HCT116 (cell line): ENCODE measurements at regions not wholly inside any gene's neighbourhood (a gene's known extent, or its start where the extent isn't known, plus 50 kb on each side); places are given as distances from the start of the nearest gene placed in this dataset.

Source experiments
- ATAC-seq: fragments of 200-7000 bp; cut with Tn5 transposase; 2 replicates; pipeline ENCODE4 v1.9.1; 2020; ENCODE audit warnings: mild to moderate bottlenecking, moderate library complexity
- BruUV-seq: library from RNA; stranded (reverse); fragments of 400-500 nt; replicated peaks from 2 replicates; lab custom pipeline; 2021; lab: Mats Ljungman, UMichigan
- CTCF ChIA-PET: fragments of 300-600 bp; sonication (Branson Sonifier 250); formaldehyde crosslinking; loops from one replicate; lab custom pipeline; 2021; ENCODE audit warnings: antibody characterized with exemption; lab: Charles Lee
- POLR2A ChIA-PET: fragments of 300-600, 350-600 bp; sonication (Branson Sonifier 250); formaldehyde crosslinking; loops from one replicate; lab custom pipeline; 2021; ENCODE audit warnings: antibody characterized with exemption; lab: Charles Lee
- RAD21 ChIA-PET, 2 experiments: fragments of 300-600 bp; sonication (Branson Sonifier 250); formaldehyde crosslinking; loops; one replicate each; lab custom pipeline; 2023; ENCODE audit warnings: low total read pairs in 2 of 2; ENCODE audit not compliant: uncharacterized antibody in 2 of 2, unreplicated experiment in 2 of 2, low non-redundant PET in 1 of 2; lab: Charles Lee
- DNase-seq: peaks from one replicate; pipeline ENCODE4 v3.0.0-alpha.2; 2010; ENCODE audit warnings: low read depth, low spot score
- H2AFZ ChIP-seq: fragments of 200-600 bp; shearing (Covaris generic), sonication (generic); 2 replicates; pipeline ENCODE4 v1.6.1; 2017; ENCODE audit warnings: low read depth, mixed run types, mixed read lengths, antibody characterized with exemption, low read length; ENCODE audit not compliant: poor library complexity, severe bottlenecking
- H3K27ac ChIP-seq: 2 replicates; pipeline ENCODE4 v1.5.1; 2012; ENCODE audit warnings: low read depth, low read length
- H3K27me3 ChIP-seq: fragments of 200-600 bp; sonication (generic); 2 replicates; pipeline ENCODE4 v1.6.1; 2016; ENCODE audit warnings: mixed run types, low read length, mixed read lengths; ENCODE audit not compliant: insufficient read depth
- H3K36me3 ChIP-seq, 2 experiments: fragments of 200-500 bp in 1 of 2; fragments of 200-600 bp in 1 of 2; sonication (Bioruptor generic) in 1 of 2; sonication (generic) in 1 of 2; 2 replicates each; pipeline versions ENCODE4 v1.5.1 to v1.6.1; 2014 to 2016; ENCODE audit warnings: low read length in 2 of 2, inconsistent platforms in 1 of 2, mixed read lengths in 1 of 2, mixed run types in 1 of 2; ENCODE audit not compliant: insufficient read depth in 2 of 2, control insufficient read depth in 1 of 2
- H3K4me1 ChIP-seq, 2 experiments: fragments of 200-600 bp in 1 of 2; sonication (generic) in 1 of 2; 2 replicates each; pipeline versions ENCODE4 v1.5.1 to v1.6.1; 2012 to 2017; ENCODE audit warnings: low read length in 2 of 2, inconsistent platforms in 1 of 2, mild to moderate bottlenecking in 1 of 2, mixed read lengths in 1 of 2, mixed run types in 1 of 2, moderate library complexity in 1 of 2; ENCODE audit not compliant: insufficient read depth in 2 of 2, control insufficient read depth in 1 of 2
- H3K4me2 ChIP-seq: fragments of 200-600 bp; sonication (generic); 2 replicates; pipeline ENCODE4 v1.6.1; 2017; ENCODE audit warnings: mixed run types, low read length, mixed read lengths
- H3K4me3 ChIP-seq, 2 experiments: fragments of 200-600 bp in 1 of 2; sonication (generic) in 1 of 2; replicated peaks in 1 of 2; 2 replicates each; pipeline ENCODE4 v1.5.1; 2011 to 2016; ENCODE audit warnings: low read length in 2 of 2, control low read depth in 1 of 2, low read depth in 1 of 2, mild to moderate bottlenecking in 1 of 2, mixed read lengths in 1 of 2, mixed run types in 1 of 2
- H3K79me2 ChIP-seq: fragments of 200-600 bp; sonication (generic); 2 replicates; pipeline ENCODE4 v1.6.1; 2017; ENCODE audit warnings: mild to moderate bottlenecking, mixed run types, low read length, moderate library complexity, mixed read lengths; ENCODE audit not compliant: insufficient read depth
- H3K9ac ChIP-seq: fragments of 200-600 bp; sonication (generic); 2 replicates; pipeline ENCODE4 v1.6.1; 2016; ENCODE audit warnings: low read length, mixed read lengths
- H3K9me2 ChIP-seq: fragments of 200-600 bp; sonication (generic), shearing (Covaris generic); 2 replicates; pipeline ENCODE4 v1.6.1; 2017; ENCODE audit warnings: mixed run types, mild to moderate bottlenecking, moderate library complexity; ENCODE audit not compliant: insufficient read depth
- H3K9me3 ChIP-seq, 2 experiments: fragments of 200-500 bp in 1 of 2; fragments of 200-600 bp in 1 of 2; sonication (Bioruptor generic) in 1 of 2; sonication (generic) in 1 of 2; 2 replicates each; pipeline ENCODE4 v1.6.1; 2014 to 2017; ENCODE audit warnings: low read length in 2 of 2, mixed read lengths in 2 of 2, inconsistent platforms in 1 of 2, low read depth in 1 of 2, mild to moderate bottlenecking in 1 of 2, mixed run types in 1 of 2, moderate library complexity in 1 of 2; ENCODE audit not compliant: control insufficient read depth in 1 of 2, insufficient read depth in 1 of 2
- H4K20me1 ChIP-seq: fragments of 200-600 bp; sonication (generic), shearing (Covaris generic); 2 replicates; pipeline ENCODE4 v1.6.1; 2017; ENCODE audit warnings: mixed run types, mild to moderate bottlenecking, moderate library complexity; ENCODE audit not compliant: insufficient read depth
- ATF3 ChIP-seq: IDR thresholded peaks from 2 replicates; pipeline ENCODE4 v1.6.1; 2012
- CEBPB ChIP-seq: IDR thresholded peaks from 2 replicates; pipeline ENCODE4 v1.6.1; 2012; ENCODE audit warnings: low read depth
- CTCF ChIP-seq, 3 experiments: fragments of 200-600 bp in 1 of 3; sonication (generic) in 1 of 3; IDR thresholded peaks in 2 of 3; conservative IDR thresholded peaks in 1 of 3; 2 replicates each; pipeline ENCODE4 v1.5.1; 2012 to 2017; ENCODE audit warnings: low read depth in 2 of 3, low read length in 2 of 3, antibody characterized with exemption in 1 of 3, borderline replicate concordance in 1 of 3, control low read depth in 1 of 3, mild to moderate bottlenecking in 1 of 3, mixed read lengths in 1 of 3, mixed run types in 1 of 3, moderate library complexity in 1 of 3; ENCODE audit not compliant: insufficient read depth in 1 of 3
- EGR1 ChIP-seq: IDR thresholded peaks from 2 replicates; pipeline ENCODE4 v1.6.1; 2012; ENCODE audit warnings: low read depth
- ELF1 ChIP-seq: IDR thresholded peaks from 2 replicates; pipeline ENCODE4 v1.6.1; 2012; ENCODE audit warnings: low read depth, borderline replicate concordance
- EZH2 ChIP-seq: fragments of 200-600 bp; sonication (generic); IDR thresholded peaks from 2 replicates; pipeline ENCODE4 v1.6.1; 2017; ENCODE audit warnings: antibody characterized with exemption, mixed run types
- FOSL1 ChIP-seq: IDR thresholded peaks from 2 replicates; pipeline ENCODE4 v1.6.1; 2012; ENCODE audit warnings: low read depth
- JUND ChIP-seq: IDR thresholded peaks from 2 replicates; pipeline ENCODE4 v1.6.1; 2012
- MAX ChIP-seq: IDR thresholded peaks from 2 replicates; pipeline ENCODE4 v1.6.1; 2012
- POLR2A ChIP-seq: IDR thresholded peaks from 2 replicates; pipeline ENCODE4 v1.7.0; 2011; ENCODE audit warnings: borderline replicate concordance; ENCODE audit not compliant: insufficient read depth, insufficient read length; ENCODE audit errors: extremely low read depth
- REST ChIP-seq: IDR thresholded peaks from 2 replicates; pipeline ENCODE4 v1.6.1; 2012; ENCODE audit warnings: low read depth
- SIN3A ChIP-seq: IDR thresholded peaks from 2 replicates; pipeline ENCODE4 v1.6.1; 2012; ENCODE audit warnings: low read depth
- SP1 ChIP-seq: IDR thresholded peaks from 2 replicates; pipeline ENCODE4 v1.6.1; 2012; ENCODE audit warnings: low read depth
- SRF ChIP-seq: IDR thresholded peaks from 2 replicates; pipeline ENCODE4 v1.6.1; 2012; ENCODE audit warnings: low read depth
- YY1 ChIP-seq: IDR thresholded peaks from 2 replicates; pipeline ENCODE4 v1.6.1; 2011; ENCODE audit warnings: low read length, low read depth, moderate library complexity, mild to moderate bottlenecking; ENCODE audit not compliant: insufficient replicate concordance; ENCODE audit errors: extremely low read depth
- ZBTB33 ChIP-seq: IDR thresholded peaks from 2 replicates; pipeline ENCODE4 v1.6.1; 2011; ENCODE audit warnings: mild to moderate bottlenecking, low read length, moderate library complexity; ENCODE audit not compliant: insufficient replicate concordance; ENCODE audit errors: extremely low read depth
- ZNF274 ChIP-seq: fragments of 200-500 bp; sonication (Bioruptor generic); IDR thresholded peaks from 2 replicates; pipeline ENCODE4 v1.6.1; 2014; ENCODE audit warnings: mild to moderate bottlenecking, low read depth, low read length, inconsistent platforms
- intact Hi-C: fragments of 100-400 bp; cut with micrococcal nuclease; formaldehyde crosslinking; loops from 2 replicates; pipeline ENCODE4 v1.10.0; 2022

- RAD21 ChIA-PET, result no interaction called here
- intact Hi-C loops, result no loop called here
- no peak overlapping the region for H2AFZ ChIP-seq
- H3K9me2 ChIP-seq, result no peaks in the 10 kb centered on the region
- no peak for ATAC-seq
- H3K4me2 ChIP-seq, result no peak overlapping the region
- no peaks in the 10 kb centered on the region for H3K9me3 ChIP-seq
- no peak for DNase-seq
- no TSS peak for BruUV-seq
- no peak overlapping the region for H3K9ac ChIP-seq
- H3K36me3 ChIP-seq, result no peaks in the 10 kb centered on the region
- H3K27ac ChIP-seq, result no peak overlapping the region
- H3K4me3 ChIP-seq, result no peak overlapping the region
- CTCF ChIA-PET, result no interaction called here
- 0 out of 4 replicates have a peak, but pooled peaks cover 0 to 6% of the 10 kb centered on the region in 2 experiments for H3K4me1 ChIP-seq
- no peak for TF ChIP-seq ELF1
- TF ChIP-seq MAX, result no peak
- no peak for TF ChIP-seq CEBPB
- no peak for TF ChIP-seq JUND
- TF ChIP-seq SP1, result no peak
- TF ChIP-seq SRF, result no peak
- TF ChIP-seq REST, result no peak
- no peak for TF ChIP-seq FOSL1
- TF ChIP-seq EZH2, result no peak
- TF ChIP-seq ZBTB33, result no peak
- TF ChIP-seq EGR1, result no peak
- TF ChIP-seq YY1, result no peak
- TF ChIP-seq ZNF274, result no peak
- TF ChIP-seq SIN3A, result no peak
- TF ChIP-seq ATF3, result no peak
- no peak for TF ChIP-seq CTCF (IDR thresholded peaks at IDR 0.05 in 2 of 3, conservative IDR thresholded peaks at IDR 0.05 in 1 of 3; ENCODE audit: borderline replicate concordance in 1 of 3, insufficient read depth in 1 of 3, low read depth in 2 of 3, low read length in 2 of 3)
- TF ChIP-seq POLR2A, result no peak
- no peaks in the 10 kb centered on the region for H3K79me2 ChIP-seq
- POLR2A ChIA-PET, result interaction anchor here (0.6 kb wide), 1 partner anchor 49 kb away, joined by 4 read pairs; no protein-coding TSS in a partner anchor
- no peaks in the 10 kb centered on the region for H4K20me1 ChIP-seq
- no peaks in the 10 kb centered on the region for H3K27me3 ChIP-seq
These were observed 68.6 kb upstream of the PELI1 start for GRCh38 chr2:64212801-64213321.
